Trophoblast cell (in vitro differentiated cells and primary cell): ENCODE measurements at regions not wholly inside any gene's neighbourhood (a gene's known extent, or its start where the extent isn't known, plus 50 kb on each side); places are given as distances from the start of the nearest gene placed in this dataset.

Experiments
- DNase-seq, 2 donors: peaks; one replicate each; pipeline ENCODE4 v3.0.0-alpha.2; 2016
- H2AFZ ChIP-seq: 2 replicates; pipeline ENCODE4 v1.6.1; 2013; ENCODE audit warnings: low read length, moderate library complexity, mild to moderate bottlenecking; ENCODE audit not compliant: insufficient read depth, poor library complexity
- H2AK5ac ChIP-seq: 2 replicates; pipeline ENCODE4 v1.6.1; 2013; ENCODE audit warnings: mild to moderate bottlenecking, low read length
- H2BK120ac ChIP-seq: 2 replicates; pipeline ENCODE4 v1.6.1; 2013; ENCODE audit warnings: low read length, mild to moderate bottlenecking, moderate library complexity; ENCODE audit not compliant: insufficient read depth, poor library complexity
- H2BK12ac ChIP-seq: 2 replicates; pipeline ENCODE4 v1.6.1; 2013; ENCODE audit warnings: mild to moderate bottlenecking, low read length, moderate library complexity
- H2BK5ac ChIP-seq: 2 replicates; pipeline ENCODE4 v1.6.1; 2013; ENCODE audit warnings: low read length, low read depth, moderate library complexity, mild to moderate bottlenecking; ENCODE audit not compliant: poor library complexity
- H3K14ac ChIP-seq: 2 replicates; pipeline ENCODE4 v1.6.1; 2013; ENCODE audit warnings: mild to moderate bottlenecking, low read length
- H3K18ac ChIP-seq: 2 replicates; pipeline ENCODE4 v1.6.1; 2013; ENCODE audit warnings: mild to moderate bottlenecking, low read length
- H3K23ac ChIP-seq: 2 replicates; pipeline ENCODE4 v1.6.1; 2013; ENCODE audit warnings: low read length
- H3K27ac ChIP-seq: 2 replicates; pipeline ENCODE4 v1.5.1; 2013; ENCODE audit warnings: low read depth, mild to moderate bottlenecking, inconsistent platforms, low read length, moderate library complexity
- H3K27me3 ChIP-seq: 2 replicates; pipeline ENCODE4 v1.6.1; 2013; ENCODE audit warnings: inconsistent platforms, mild to moderate bottlenecking, low read length, moderate library complexity; ENCODE audit not compliant: insufficient read depth
- H3K36me3 ChIP-seq, 2 experiments: 1 replicate in 1 of 2; 2 replicates in 1 of 2; pipeline ENCODE4 v1.6.1; 2013; ENCODE audit warnings: low read length in 2 of 2, mild to moderate bottlenecking in 2 of 2, moderate library complexity in 1 of 2; ENCODE audit not compliant: insufficient read depth in 2 of 2, control insufficient read depth in 1 of 2
- H3K4ac ChIP-seq: 2 replicates; pipeline ENCODE4 v1.6.1; 2013; ENCODE audit warnings: low read depth, mild to moderate bottlenecking, low read length, moderate library complexity
- H3K4me1 ChIP-seq, 2 experiments: 1 replicate in 1 of 2; 2 replicates in 1 of 2; pipeline ENCODE4 v1.6.1; 2013; ENCODE audit warnings: low read length in 2 of 2, mild to moderate bottlenecking in 2 of 2, moderate library complexity in 1 of 2; ENCODE audit not compliant: insufficient read depth in 2 of 2, control insufficient read depth in 1 of 2
- H3K4me2 ChIP-seq: 2 replicates; pipeline ENCODE4 v1.6.1; 2013; ENCODE audit warnings: inconsistent platforms, mild to moderate bottlenecking, low read length, moderate library complexity
- H3K4me3 ChIP-seq: 2 replicates; pipeline ENCODE4 v1.5.1; 2013; ENCODE audit warnings: mild to moderate bottlenecking, low read depth, low read length, inconsistent platforms
- H3K79me1 ChIP-seq: one replicate; pipeline ENCODE4 v1.6.1; 2013; ENCODE audit warnings: low read length
- H3K79me2 ChIP-seq: 2 replicates; pipeline ENCODE4 v1.6.1; 2013; ENCODE audit warnings: low read length, mild to moderate bottlenecking; ENCODE audit not compliant: control insufficient read depth, insufficient read depth, poor library complexity
- H3K9ac ChIP-seq: 2 replicates; pipeline ENCODE4 v1.6.1; 2013; ENCODE audit warnings: mild to moderate bottlenecking, low read length
- H3K9me3 ChIP-seq: 2 replicates; pipeline ENCODE4 v1.6.1; 2013; ENCODE audit warnings: low read depth, mild to moderate bottlenecking, control low read depth, inconsistent platforms, low read length; ENCODE audit not compliant: insufficient read depth
- H4K12ac ChIP-seq: 2 replicates; pipeline ENCODE4 v1.6.1; 2013; ENCODE audit warnings: low read depth, mild to moderate bottlenecking, low read length, moderate library complexity
- H4K8ac ChIP-seq: 2 replicates; pipeline ENCODE4 v1.6.1; 2013; ENCODE audit warnings: low read depth, mild to moderate bottlenecking, low read length, moderate library complexity
- H4K91ac ChIP-seq: one replicate; pipeline ENCODE4 v1.6.1; 2013; ENCODE audit warnings: low read depth, mild to moderate bottlenecking, low read length, moderate library complexity
- WGBS: extraction: QIAGEN DNeasy Blood & Tissue Kit; methylation state at CpG from one replicate; pipeline ENCODE4 v1.1.7; 2013; ENCODE audit warnings: missing lambda C conversion rate; ENCODE audit not compliant: insufficient read length, insufficient coverage; ENCODE audit errors: extremely low coverage; 5-methylcytosine and 5-hydroxymethylcytosine counted together

DNA sequence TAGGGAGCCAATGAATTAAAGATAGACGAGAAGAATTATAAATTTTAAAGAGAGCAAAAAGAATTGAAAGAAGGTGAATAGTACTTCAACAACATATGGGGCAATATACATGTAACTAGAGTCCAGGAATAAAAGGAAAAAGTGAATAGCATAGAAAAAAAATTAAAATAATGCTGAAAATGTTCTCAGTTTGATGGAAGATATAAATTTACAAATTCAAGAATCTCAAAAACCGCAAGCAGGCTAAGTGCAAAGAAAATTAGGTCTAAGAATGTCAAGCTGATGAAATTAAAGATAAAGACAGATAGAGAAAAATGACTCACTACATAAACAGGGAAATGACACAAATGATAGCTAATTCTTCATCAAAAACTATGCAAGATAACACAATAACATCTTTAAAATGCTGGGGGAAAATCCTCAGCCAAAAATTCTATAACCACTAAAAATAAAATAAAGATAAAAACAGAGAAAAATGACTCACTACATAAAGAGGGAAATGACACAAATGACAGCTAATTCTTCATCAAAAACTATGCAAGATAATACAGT, 326.3 kb downstream of the TBX15 start:
- peak; percentile 24 to 90 for DNase-seq
- Histone ChIP-seq H3K27me3 (no peaks in the 10 kb centered on the region), H3K27ac (no peak overlapping the region), H3K36me3 (no peaks in the 10 kb centered on the region), H3K4me3 (no peak overlapping the region), H2BK120ac (no peak overlapping the region), H2BK12ac (no peak overlapping the region), H2BK5ac (no peak overlapping the region), H3K4me1 (peaks cover 2 to 5% of the 10 kb centered on the region in 2 experiments), H3K23ac (no peak overlapping the region), H4K8ac (no peak overlapping the region), H3K18ac (no peak overlapping the region), H3K4ac (no peak overlapping the region), H2AFZ (no peak overlapping the region), H4K12ac (no peak overlapping the region), H2AK5ac (no peak overlapping the region), H3K79me1 (peaks cover 5% of the 10 kb centered on the region), H3K9me3 (no peaks in the 10 kb centered on the region), H3K79me2 (no peaks in the 10 kb centered on the region), H3K4me2 (no peak overlapping the region), H4K91ac (no peak overlapping the region), H3K14ac (no peak overlapping the region), H3K9ac (no peak overlapping the region)
- WGBS: no CpG with 5 or more reads among the region's 2 CpGs

GRCh38 chr1:118660769-118661168, 327.4 kb downstream of the TBX15 start:
- H3K79me1 ChIP-seq: peaks cover 5% of the 10 kb centered on the region
- H2BK120ac ChIP-seq: peak overlapping the region; percentile 38
- H3K9ac ChIP-seq: no peak overlapping the region
- H2AFZ ChIP-seq: no peak overlapping the region
- no peak overlapping the region for H3K23ac ChIP-seq
- no peak overlapping the region for H4K12ac ChIP-seq
- H3K4me2 ChIP-seq: no peak overlapping the region
- H3K18ac ChIP-seq: no peak overlapping the region
- no peaks in the 10 kb centered on the region for H3K27me3 ChIP-seq
- no peaks in the 10 kb centered on the region for H3K79me2 ChIP-seq
- H4K8ac ChIP-seq: no peak overlapping the region
- H2BK5ac ChIP-seq: no peak overlapping the region
- peaks cover 2 to 5% of the 10 kb centered on the region in 2 experiments for H3K4me1 ChIP-seq
- no peak overlapping the region for H3K4me3 ChIP-seq
- no CpG with 5 or more reads among the region's 1 CpG for WGBS
- no peak overlapping the region for H3K14ac ChIP-seq
- no peak overlapping the region for H3K27ac ChIP-seq
- no peak overlapping the region for H3K4ac ChIP-seq
- H2AK5ac ChIP-seq: no peak overlapping the region
- peaks cover 2% of the 10 kb centered on the region for H3K9me3 ChIP-seq
- no peak overlapping the region for H4K91ac ChIP-seq
- DNase-seq: peak in 1 of 2 donors; percentile 14
- no peak overlapping the region for H2BK12ac ChIP-seq
- H3K36me3 ChIP-seq: no peaks in the 10 kb centered on the region

GRCh38 chr1:118659646-118660045, 328.5 kb downstream of the TBX15 start:
- Histone ChIP-seq H3K14ac (peak overlapping the region; percentile 74), H4K91ac (no peak overlapping the region), H2AK5ac (no peak overlapping the region), H3K79me2 (no peaks in the 10 kb centered on the region), H3K27me3 (no peaks in the 10 kb centered on the region), H3K4me3 (no peak overlapping the region), H4K8ac (no peak overlapping the region), H2AFZ (no peak overlapping the region), H3K79me1 (peaks cover 5% of the 10 kb centered on the region), H3K4ac (no peak overlapping the region), H2BK5ac (peak overlapping the region; percentile 68), H2BK120ac (peak overlapping the region; percentile 51), H3K9me3 (peaks cover 2% of the 10 kb centered on the region), H2BK12ac (peak overlapping the region; percentile 84), H3K18ac (no peak overlapping the region), H3K27ac (peak overlapping the region; percentile 75), H3K4me1 (peaks cover 2 to 5% of the 10 kb centered on the region in 2 experiments), H3K23ac (no peak overlapping the region), H3K9ac (no peak overlapping the region), H4K12ac (no peak overlapping the region), H3K4me2 (peak overlapping the region; percentile 3), H3K36me3 (no peaks in the 10 kb centered on the region)
- WGBS: no CpG with 5 or more reads among the region's 3 CpGs
- DNase-seq: peak; percentile 79 to 96

- no peak overlapping the region for H3K4ac ChIP-seq
- no peak overlapping the region for H3K27ac ChIP-seq
- H3K4me3 ChIP-seq: no peak overlapping the region
- H3K14ac ChIP-seq: no peak overlapping the region
- H2BK12ac ChIP-seq: no peak overlapping the region
- H2AK5ac ChIP-seq: no peak overlapping the region
- no peaks in the 10 kb centered on the region for H3K27me3 ChIP-seq
- no peaks in the 10 kb centered on the region for H3K9me3 ChIP-seq
- no peak overlapping the region for H3K9ac ChIP-seq
- WGBS: no CpG with 5 or more reads among the region's 7 CpGs
- H3K4me1 ChIP-seq: peaks cover 0 to 2% of the 10 kb centered on the region in 2 experiments
- no peak overlapping the region for H3K4me2 ChIP-seq
- H3K79me1 ChIP-seq: no peaks in the 10 kb centered on the region
- no peaks in the 10 kb centered on the region for H3K79me2 ChIP-seq
- H2BK120ac ChIP-seq: no peak overlapping the region
- no peak overlapping the region for H2BK5ac ChIP-seq
- H3K36me3 ChIP-seq: no peaks in the 10 kb centered on the region
- no peak overlapping the region for H4K91ac ChIP-seq
- no peak overlapping the region for H4K8ac ChIP-seq
- H2AFZ ChIP-seq: no peak overlapping the region
- H3K23ac ChIP-seq: no peak overlapping the region
- DNase-seq: no peak
- no peak overlapping the region for H3K18ac ChIP-seq
- no peak overlapping the region for H4K12ac ChIP-seq
These were observed 337.9 kb downstream of the TBX15 start for GRCh38 chr1:118650107-118650807.
